ENCODE measurements at regions not wholly inside any gene's neighbourhood (a gene's known extent, or its start where the extent isn't known, plus 50 kb on each side); places are given as distances from the start of the nearest gene placed in this dataset.

DNA sequence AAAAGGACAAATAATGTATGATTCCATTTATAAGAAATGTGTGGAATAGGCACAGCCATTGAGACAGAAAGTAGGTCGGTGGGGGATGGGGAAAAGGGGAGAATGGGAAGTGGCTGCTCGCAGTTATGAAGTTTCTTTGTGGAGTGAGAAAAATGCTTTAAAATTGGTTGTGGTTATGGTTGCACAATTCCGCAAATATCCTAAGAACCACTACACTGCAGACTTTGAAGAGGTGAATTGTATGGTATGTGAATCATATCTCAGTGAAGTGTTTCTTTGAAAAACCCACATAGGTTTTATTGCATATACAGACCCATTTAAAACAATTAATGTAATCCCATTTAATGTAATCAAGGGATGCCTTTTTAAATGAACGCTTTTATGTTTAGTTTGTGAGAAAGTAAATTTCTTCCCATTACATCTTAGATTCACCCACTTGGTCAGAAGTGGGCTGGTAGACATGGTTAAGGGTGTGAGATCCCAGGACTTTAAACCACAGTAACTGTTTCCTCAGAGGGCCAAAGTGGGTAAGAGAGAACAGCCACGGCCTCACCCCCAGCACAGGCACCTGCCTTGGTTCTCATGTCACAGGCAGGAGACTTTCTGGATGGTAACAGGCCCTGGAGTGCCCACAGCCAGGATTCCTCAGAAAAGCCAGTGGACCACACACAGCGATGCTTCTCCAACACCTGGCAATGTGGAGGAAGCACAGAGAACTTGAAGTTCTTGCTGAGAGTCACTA, 119.3 kb upstream of the GJB6 start:
- TF ChIP-seq, protein P1, sequence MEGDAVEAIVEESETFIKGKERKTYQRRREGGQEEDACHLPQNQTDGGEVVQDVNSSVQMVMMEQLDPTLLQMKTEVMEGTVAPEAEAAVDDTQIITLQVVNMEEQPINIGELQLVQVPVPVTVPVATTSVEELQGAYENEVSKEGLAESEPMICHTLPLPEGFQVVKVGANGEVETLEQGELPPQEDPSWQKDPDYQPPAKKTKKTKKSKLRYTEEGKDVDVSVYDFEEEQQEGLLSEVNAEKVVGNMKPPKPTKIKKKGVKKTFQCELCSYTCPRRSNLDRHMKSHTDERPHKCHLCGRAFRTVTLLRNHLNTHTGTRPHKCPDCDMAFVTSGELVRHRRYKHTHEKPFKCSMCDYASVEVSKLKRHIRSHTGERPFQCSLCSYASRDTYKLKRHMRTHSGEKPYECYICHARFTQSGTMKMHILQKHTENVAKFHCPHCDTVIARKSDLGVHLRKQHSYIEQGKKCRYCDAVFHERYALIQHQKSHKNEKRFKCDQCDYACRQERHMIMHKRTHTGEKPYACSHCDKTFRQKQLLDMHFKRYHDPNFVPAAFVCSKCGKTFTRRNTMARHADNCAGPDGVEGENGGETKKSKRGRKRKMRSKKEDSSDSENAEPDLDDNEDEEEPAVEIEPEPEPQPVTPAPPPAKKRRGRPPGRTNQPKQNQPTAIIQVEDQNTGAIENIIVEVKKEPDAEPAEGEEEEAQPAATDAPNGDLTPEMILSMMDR (IDR thresholded peaks at IDR 0.05; ENCODE audit: insufficient read depth, low read length, poor library complexity, severe bottlenecking), result no peak
- TF ChIP-seq EZH2phosphoT487 (conservative IDR thresholded peaks at IDR 0.05; ENCODE audit: low read length), result no peak
